Thyroid gland (tissue), 4 donors: ENCODE measurements at regions not wholly inside any gene's neighbourhood (a gene's known extent, or its start where the extent isn't known, plus 50 kb on each side); places are given as distances from the start of the nearest gene placed in this dataset.

Experiments used
- DNase-seq, 2 donors: peaks; one replicate each; pipeline ENCODE4 v3.0.0-alpha.2; 2019
- H3K27ac ChIP-seq, 3 donors: fragments of 200-600 bp; sonication (generic); 1 replicate in 2 of 3; 2 replicates in 1 of 3; pipeline ENCODE4 v1.5.1; 2016 to 2019; ENCODE audit warnings: mild to moderate bottlenecking in 1 of 3, moderate library complexity in 1 of 3
- H3K27me3 ChIP-seq: fragments of 200-600 bp; sonication (generic); one replicate; pipeline ENCODE4 v1.5.1; 2019
- H3K36me3 ChIP-seq, 2 donors: fragments of 200-600 bp; sonication (generic); one replicate each; pipeline ENCODE4 v1.5.1; 2016 to 2019
- H3K4me1 ChIP-seq, 2 donors: fragments of 200-600 bp; sonication (generic); one replicate each; pipeline ENCODE4 v1.5.1; 2017 to 2019
- H3K4me3 ChIP-seq, 3 donors: fragments of 200-600 bp; sonication (generic); replicated peaks in 1 of 3; 1 replicate in 2 of 3; 2 replicates in 1 of 3; pipeline ENCODE4 v1.5.1; 2016; ENCODE audit warnings: mild to moderate bottlenecking in 1 of 3
- H3K9me3 ChIP-seq: fragments of 200-600 bp; sonication (generic); one replicate; pipeline ENCODE4 v1.5.1; 2017
- CTCF ChIP-seq, 6 experiments: fragments of 200-600 bp in 3 of 6; fragments of 450-650 bp in 3 of 6; sonication (generic) in 3 of 6; IDR thresholded peaks; one replicate each; pipeline ENCODE4 v1.5.1; 2016 to 2019; ENCODE audit warnings: antibody characterized with exemption in 6 of 6, mild to moderate bottlenecking in 2 of 6, inconsistent platforms in 1 of 6, moderate library complexity in 1 of 6
- POLR2A ChIP-seq, 2 donors: fragments of 450-650 bp; IDR thresholded peaks; one replicate each; pipeline ENCODE4 v1.6.1; 2017; ENCODE audit warnings: antibody characterized with exemption in 2 of 2, mild to moderate bottlenecking in 2 of 2, moderate library complexity in 1 of 2
- WGBS, 2 donors: methylation state at CpG; one replicate each; pipeline ENCODE4 v1.1.5; 2017; 5-methylcytosine and 5-hydroxymethylcytosine counted together
- intact Hi-C: fragments of 100-400 bp; cut with DNase I; formaldehyde crosslinking; loops from one replicate; pipeline ENCODE4 v1.15.1; 2023

- Histone ChIP-seq H3K27ac (no peak overlapping the region), H3K4me3 (no peak overlapping the region), H3K9me3 (no peaks in the 10 kb centered on the region), H3K27me3 (no peaks in the 10 kb centered on the region), H3K36me3 (no peaks in the 10 kb centered on the region), H3K4me1 (no peaks in the 10 kb centered on the region)
- intact Hi-C loops = loop anchor here (10.0 kb wide), 1 partner anchor 150 kb away; no protein-coding TSS in a partner anchor
- DNase-seq = no peak
- TF ChIP-seq CTCF (IDR thresholded peaks at IDR 0.05) (no peak), POLR2A (IDR thresholded peaks at IDR 0.05) (no peak)
- WGBS, 2 donors = 89 to 93% methylated on average over 2 of the region's 2 CpGs
Observed at GRCh38 chr5:82794876-82795275, 282.3 kb downstream of the TMEM167A start.

GRCh38 chr5:82793808-82794419 is 283.3 kb downstream of the TMEM167A start:
- Histone ChIP-seq H3K9me3 (no peaks in the 10 kb centered on the region), H3K36me3 (no peaks in the 10 kb centered on the region), H3K4me3 (no peak overlapping the region), H3K27ac (no peak overlapping the region), H3K4me1 (no peaks in the 10 kb centered on the region), H3K27me3 (no peaks in the 10 kb centered on the region)
- WGBS, 2 donors = 49 to 71% methylated on average over 4 of the region's 4 CpGs
- peak; percentile 12 to 22 for DNase-seq
- intact Hi-C loops = loop anchor here (10.0 kb wide), 1 partner anchor 149 kb away; no protein-coding TSS in a partner anchor
- peak; percentile 49 to 72 (median 60) for TF ChIP-seq CTCF (IDR thresholded peaks at IDR 0.05)
- TF ChIP-seq POLR2A (IDR thresholded peaks at IDR 0.05) = no peak

- no peak overlapping the region for H3K27ac ChIP-seq
- TF ChIP-seq POLR2A (IDR thresholded peaks at IDR 0.05) (no peak), CTCF (IDR thresholded peaks at IDR 0.05) (no peak)
- WGBS, 2 donors = 75 to 78% methylated on average over 1 of the region's 1 CpG
- H3K36me3 ChIP-seq = no peaks in the 10 kb centered on the region
- H3K9me3 ChIP-seq = no peaks in the 10 kb centered on the region
- DNase-seq = no peak
- H3K4me1 ChIP-seq = no peaks in the 10 kb centered on the region
- no peak overlapping the region for H3K4me3 ChIP-seq
- intact Hi-C loops = loop anchor here (10.0 kb wide), 1 partner anchor 147 kb away; no protein-coding TSS in a partner anchor
- no peaks in the 10 kb centered on the region for H3K27me3 ChIP-seq
Observed at GRCh38 chr5:82792096-82792495, 285.1 kb downstream of the TMEM167A start.

GRCh38 chr5:82789095-82789494 is 288.1 kb downstream of the TMEM167A start:
- H3K4me1 ChIP-seq = no peaks in the 10 kb centered on the region
- 94% methylated on average over 3 of the region's 3 CpGs for WGBS, 2 donors
- intact Hi-C loops = no loop called here
- H3K9me3 ChIP-seq = no peaks in the 10 kb centered on the region
- H3K4me3 ChIP-seq = no peak overlapping the region
- DNase-seq = no peak
- no peaks in the 10 kb centered on the region for H3K27me3 ChIP-seq
- no peaks in the 10 kb centered on the region for H3K36me3 ChIP-seq
- no peak overlapping the region for H3K27ac ChIP-seq
- TF ChIP-seq CTCF (IDR thresholded peaks at IDR 0.05) = no peak
- no peak for TF ChIP-seq POLR2A (IDR thresholded peaks at IDR 0.05)

- no peak for DNase-seq
- no peak for TF ChIP-seq CTCF (IDR thresholded peaks at IDR 0.05)
- Histone ChIP-seq H3K9me3 (no peaks in the 10 kb centered on the region), H3K4me1 (no peaks in the 10 kb centered on the region), H3K36me3 (no peaks in the 10 kb centered on the region), H3K27me3 (no peaks in the 10 kb centered on the region), H3K4me3 (no peak overlapping the region), H3K27ac (no peak overlapping the region)
- WGBS, 2 donors = 94 to 98% methylated on average over 3 of the region's 3 CpGs
- intact Hi-C loops = no loop called here
Observed at GRCh38 chr5:82786748-82787147, 290.4 kb downstream of the TMEM167A start.
